ENCODE measurements at regions not wholly inside any gene's neighbourhood (a gene's known extent, or its start where the extent isn't known, plus 50 kb on each side); places are given as distances from the start of the nearest gene placed in this dataset.

- no peak for DNase-seq
- CTCF ChIA-PET = no interaction called here
- no peaks in the 10 kb centered on the region for H3K27me3 ChIP-seq (ENCODE audit: insufficient read depth, low read depth)
Observed at GRCh38 chr2:145253492-145253891, 733.6 kb upstream of the ZEB2 start.

GRCh38 chr2:145245268-145245870, 725.5 kb upstream of the ZEB2 start:
- Histone ChIP-seq H3K9me3 (ENCODE audit: insufficient read depth, low read depth) (no peaks in the 10 kb centered on the region), H3F3A (ENCODE audit: insufficient read depth, low read depth) (no peaks in the 10 kb centered on the region), H3K4me3 (no peak overlapping the region), H3K36me3 (ENCODE audit: low read depth) (no peaks in the 10 kb centered on the region), H3K27ac (no peak overlapping the region), H3K4me1 (replicated peaks; ENCODE audit: insufficient read depth) (no peaks in the 10 kb centered on the region), H3K79me2 (ENCODE audit: low read depth) (no peaks in the 10 kb centered on the region), H3K27me3 (ENCODE audit: insufficient read depth, low read depth) (no peaks in the 10 kb centered on the region), H3K9me2 (ENCODE audit: insufficient read depth) (no peaks in the 10 kb centered on the region), H4K20me1 (ENCODE audit: insufficient read depth) (no peaks in the 10 kb centered on the region), H2AFZ (no peak overlapping the region), H3K4me2 (no peak overlapping the region)
- TF ChIP-seq EZH2 (IDR thresholded peaks at IDR 0.05; ENCODE audit: low read depth) (no peak), CTCF (conservative IDR thresholded peaks at IDR 0.05) (no peak)
- CTCF ChIA-PET = no interaction called here
- intact Hi-C loops (cut with micrococcal nuclease; ENCODE audit: unreplicated experiment) = no loop called here
- POLR2A ChIA-PET (ENCODE audit: unreplicated experiment) = no interaction called here
- no TSS peak for BruUV-seq (replicated peaks)
- no peak for DNase-seq

More at GRCh38 chr2:145253492-145253891, 733.6 kb upstream of the ZEB2 start:
- Histone ChIP-seq H3K27ac (no peak overlapping the region), H3K79me2 (ENCODE audit: low read depth) (no peaks in the 10 kb centered on the region), H3K4me1 (replicated peaks; ENCODE audit: insufficient read depth) (0 out of 2 replicates have a peak, but pooled peaks cover 3% of the 10 kb centered on the region), H3F3A (ENCODE audit: insufficient read depth, low read depth) (no peaks in the 10 kb centered on the region), H3K9me3 (ENCODE audit: insufficient read depth, low read depth) (no peaks in the 10 kb centered on the region), H2AFZ (peak overlapping the region; percentile 69; the same call in 1 of the 2 replicates), H4K20me1 (ENCODE audit: insufficient read depth) (no peaks in the 10 kb centered on the region), H3K4me2 (peak overlapping the region; percentile 65), H3K9me2 (ENCODE audit: insufficient read depth) (no peaks in the 10 kb centered on the region; the same call in 1 of the 2 replicates), H3K36me3 (ENCODE audit: low read depth) (no peaks in the 10 kb centered on the region), H3K4me3 (no peak overlapping the region)
- TF ChIP-seq EZH2 (IDR thresholded peaks at IDR 0.05; ENCODE audit: low read depth) (no peak), CTCF (conservative IDR thresholded peaks at IDR 0.05) (no peak)
- POLR2A ChIA-PET (ENCODE audit: unreplicated experiment) = no interaction called here
- BruUV-seq (replicated peaks) = no TSS peak
- intact Hi-C loops (cut with micrococcal nuclease; ENCODE audit: unreplicated experiment) = no loop called here

GRCh38 chr2:145235312-145235711, 715.4 kb upstream of the ZEB2 start:
- intact Hi-C loops (cut with micrococcal nuclease; ENCODE audit: unreplicated experiment) = no loop called here
- no TSS peak for BruUV-seq (replicated peaks)
- CTCF ChIA-PET = no interaction called here
- no peak for TF ChIP-seq EZH2 (IDR thresholded peaks at IDR 0.05; ENCODE audit: low read depth)
- no peak for TF ChIP-seq CTCF (conservative IDR thresholded peaks at IDR 0.05)
- Histone ChIP-seq H3K27ac (no peak overlapping the region), H3K4me2 (no peak overlapping the region), H3K79me2 (ENCODE audit: low read depth) (no peaks in the 10 kb centered on the region), H2AFZ (no peak overlapping the region), H4K20me1 (ENCODE audit: insufficient read depth) (no peaks in the 10 kb centered on the region), H3K9me3 (ENCODE audit: insufficient read depth, low read depth) (no peaks in the 10 kb centered on the region), H3K4me1 (replicated peaks; ENCODE audit: insufficient read depth) (no peaks in the 10 kb centered on the region), H3K4me3 (no peak overlapping the region), H3K9me2 (ENCODE audit: insufficient read depth) (0 out of 2 replicates have a peak, but pooled peaks cover under 1% of the 10 kb centered on the region), H3K36me3 (ENCODE audit: low read depth) (no peaks in the 10 kb centered on the region), H3K27me3 (ENCODE audit: insufficient read depth, low read depth) (no peaks in the 10 kb centered on the region), H3F3A (ENCODE audit: insufficient read depth, low read depth) (no peaks in the 10 kb centered on the region)
- POLR2A ChIA-PET (ENCODE audit: unreplicated experiment) = no interaction called here
- DNase-seq = no peak
